ENCODE measurements at regions not wholly inside any gene's neighbourhood (a gene's known extent, or its start where the extent isn't known, plus 50 kb on each side); places are given as distances from the start of the nearest gene placed in this dataset.

DNA sequence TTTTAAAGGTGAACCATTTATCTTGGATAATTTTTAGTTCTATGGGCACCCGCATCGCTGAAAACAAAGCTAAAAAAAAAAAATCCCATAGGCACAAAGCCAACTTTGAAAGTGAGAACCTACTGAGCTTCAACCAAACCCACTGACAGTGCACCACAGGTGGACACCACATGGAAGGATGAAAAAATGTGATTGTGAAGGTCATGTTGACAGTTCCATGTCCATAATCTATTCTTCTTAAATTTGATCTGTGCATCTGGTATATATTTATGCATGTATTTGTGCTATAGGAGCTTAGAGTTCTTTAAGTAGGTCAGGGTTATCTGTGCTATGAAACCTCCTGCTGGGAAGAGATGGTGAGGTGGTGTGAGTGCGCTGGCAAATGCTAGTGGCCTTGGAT is 374.3 kb downstream of the SPRY1 start:
- no peak for DNase-seq (ENCODE audit: low read depth)
- TF ChIP-seq, protein P1, sequence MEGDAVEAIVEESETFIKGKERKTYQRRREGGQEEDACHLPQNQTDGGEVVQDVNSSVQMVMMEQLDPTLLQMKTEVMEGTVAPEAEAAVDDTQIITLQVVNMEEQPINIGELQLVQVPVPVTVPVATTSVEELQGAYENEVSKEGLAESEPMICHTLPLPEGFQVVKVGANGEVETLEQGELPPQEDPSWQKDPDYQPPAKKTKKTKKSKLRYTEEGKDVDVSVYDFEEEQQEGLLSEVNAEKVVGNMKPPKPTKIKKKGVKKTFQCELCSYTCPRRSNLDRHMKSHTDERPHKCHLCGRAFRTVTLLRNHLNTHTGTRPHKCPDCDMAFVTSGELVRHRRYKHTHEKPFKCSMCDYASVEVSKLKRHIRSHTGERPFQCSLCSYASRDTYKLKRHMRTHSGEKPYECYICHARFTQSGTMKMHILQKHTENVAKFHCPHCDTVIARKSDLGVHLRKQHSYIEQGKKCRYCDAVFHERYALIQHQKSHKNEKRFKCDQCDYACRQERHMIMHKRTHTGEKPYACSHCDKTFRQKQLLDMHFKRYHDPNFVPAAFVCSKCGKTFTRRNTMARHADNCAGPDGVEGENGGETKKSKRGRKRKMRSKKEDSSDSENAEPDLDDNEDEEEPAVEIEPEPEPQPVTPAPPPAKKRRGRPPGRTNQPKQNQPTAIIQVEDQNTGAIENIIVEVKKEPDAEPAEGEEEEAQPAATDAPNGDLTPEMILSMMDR (conservative IDR thresholded peaks at IDR 0.05; ENCODE audit: low read length), result no peak
- H3K4me3 ChIP-seq (ENCODE audit: low read length), result no peak overlapping the region

DNA sequence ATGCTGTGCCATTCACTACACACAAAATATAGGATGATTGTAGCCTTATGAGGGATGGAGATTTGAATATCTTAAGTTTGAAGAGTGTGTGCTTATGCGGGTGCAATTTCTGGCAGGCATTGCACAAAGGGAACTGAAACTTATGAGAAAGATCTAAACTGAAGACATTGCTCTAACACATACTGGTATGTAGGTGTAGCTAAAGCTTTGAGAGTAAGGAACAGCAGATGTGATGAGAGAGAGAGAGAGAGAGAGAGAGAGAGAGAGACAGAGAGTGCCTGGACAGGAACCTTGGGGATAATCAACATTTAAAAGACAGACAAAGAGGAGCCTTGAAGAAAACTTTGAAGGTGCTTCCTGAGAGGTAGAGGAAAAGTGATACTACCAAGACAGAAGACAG is 379.7 kb downstream of the SPRY1 start:
- DNase-seq (ENCODE audit: low read depth), result no peak
- TF ChIP-seq, protein P1 (conservative IDR thresholded peaks at IDR 0.05; ENCODE audit: low read length), result no peak
- H3K4me3 ChIP-seq (ENCODE audit: low read length), result no peak overlapping the region

DNA sequence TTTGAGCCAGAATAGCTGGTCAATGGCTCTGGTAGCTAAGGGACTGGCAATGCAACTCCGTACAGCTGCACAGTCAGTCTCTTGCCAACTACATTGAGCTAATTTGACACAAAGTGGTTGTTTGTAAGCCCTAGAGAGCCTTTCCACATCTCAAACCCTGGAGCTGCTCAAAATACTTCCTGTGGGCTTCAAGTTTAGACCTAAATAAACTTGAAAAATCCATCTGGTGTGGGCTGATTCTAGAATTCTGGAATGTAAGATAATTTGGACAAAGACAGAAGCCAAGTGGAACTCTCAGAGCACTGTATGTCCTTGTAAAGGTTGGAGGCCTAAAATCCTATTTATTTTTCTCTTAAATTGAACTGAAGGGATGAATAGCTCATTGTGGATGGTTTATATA is 380.8 kb downstream of the SPRY1 start:
- peak; percentile 78 for DNase-seq (ENCODE audit: low read depth)
- no peak overlapping the region for H3K4me3 ChIP-seq (ENCODE audit: low read length)
- TF ChIP-seq, protein P1 (conservative IDR thresholded peaks at IDR 0.05; ENCODE audit: low read length), result no peak

DNA sequence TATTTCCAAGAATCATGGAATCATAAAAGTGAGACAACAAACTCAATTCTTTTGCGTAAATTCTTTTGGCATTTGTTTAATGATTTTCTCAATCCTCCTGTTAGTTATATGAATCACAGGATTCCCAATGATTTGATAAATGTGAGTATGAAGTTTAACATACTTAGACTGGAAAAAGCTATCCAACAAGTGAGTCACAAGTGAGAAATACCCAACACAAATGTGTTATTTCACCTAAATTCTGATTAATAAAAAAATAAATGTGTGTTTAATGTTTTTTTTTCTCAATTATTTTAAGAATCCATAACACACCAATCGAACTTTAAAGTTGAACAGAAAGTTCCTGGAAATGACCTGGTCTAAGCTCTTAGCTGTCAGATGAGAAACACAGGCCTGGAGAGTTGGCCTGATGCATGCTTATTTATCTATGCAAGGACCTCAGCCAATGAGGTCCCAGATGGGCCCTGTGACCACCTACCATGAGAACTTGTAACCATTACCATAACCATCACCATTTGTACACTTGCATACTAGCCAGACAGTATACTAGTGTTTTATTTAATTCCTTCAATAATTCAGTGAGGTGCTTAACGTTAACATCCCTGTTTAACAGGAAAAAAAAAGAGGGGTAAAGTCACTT is 386.7 kb downstream of the SPRY1 start:
- no peak overlapping the region for H3K4me3 ChIP-seq (ENCODE audit: low read length)
- DNase-seq (ENCODE audit: low read depth), result peak; percentile 71
- TF ChIP-seq, protein P1 (conservative IDR thresholded peaks at IDR 0.05; ENCODE audit: low read length), result no peak

DNA sequence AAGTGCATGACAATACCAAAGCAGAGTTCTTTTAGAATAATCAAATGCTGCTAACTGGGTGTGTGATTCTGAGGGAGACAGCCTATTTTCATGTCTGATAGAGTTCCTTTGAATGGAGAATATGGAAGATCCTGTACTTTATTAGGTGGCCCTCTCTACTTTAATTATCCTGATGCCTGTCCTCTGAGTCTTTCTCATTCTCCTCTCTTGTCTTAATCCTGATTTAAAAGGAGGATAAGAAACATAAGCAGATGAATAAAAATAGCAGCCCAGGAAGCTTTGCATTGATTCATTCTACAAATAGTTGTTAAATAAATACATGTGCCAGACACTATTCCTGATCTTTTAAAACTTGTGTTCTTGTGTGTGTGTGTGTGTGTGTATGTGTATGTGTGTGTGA is 387.3 kb downstream of the SPRY1 start:
- H3K4me3 ChIP-seq (ENCODE audit: low read length), result no peak overlapping the region
- TF ChIP-seq, protein P1 (conservative IDR thresholded peaks at IDR 0.05; ENCODE audit: low read length), result no peak
- DNase-seq (ENCODE audit: low read depth), result peak; percentile 38

DNA sequence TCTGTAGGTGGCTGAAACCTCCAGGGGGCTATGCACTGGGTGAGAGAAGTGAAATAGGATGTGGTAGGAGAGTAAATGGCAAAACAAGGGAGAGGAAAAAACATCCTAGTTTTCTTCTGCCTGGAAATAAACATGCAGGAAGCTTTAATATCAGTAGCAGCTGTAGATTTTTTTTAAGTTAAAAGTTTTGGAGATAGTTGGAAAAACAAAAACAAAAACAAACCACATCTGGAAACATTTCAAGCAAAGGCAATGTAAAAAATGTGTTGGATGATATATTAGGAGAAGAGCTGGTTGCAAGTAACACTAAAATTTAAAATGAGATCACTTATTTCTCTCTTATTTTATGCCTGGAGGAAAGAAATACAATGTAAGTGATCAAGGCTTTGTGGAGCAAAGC is 388.0 kb downstream of the SPRY1 start:
- TF ChIP-seq, protein P1 (conservative IDR thresholded peaks at IDR 0.05; ENCODE audit: low read length), result peak; percentile 30
- peak; percentile 81 for DNase-seq (ENCODE audit: low read depth)
- H3K4me3 ChIP-seq (ENCODE audit: low read length), result no peak overlapping the region

DNA sequence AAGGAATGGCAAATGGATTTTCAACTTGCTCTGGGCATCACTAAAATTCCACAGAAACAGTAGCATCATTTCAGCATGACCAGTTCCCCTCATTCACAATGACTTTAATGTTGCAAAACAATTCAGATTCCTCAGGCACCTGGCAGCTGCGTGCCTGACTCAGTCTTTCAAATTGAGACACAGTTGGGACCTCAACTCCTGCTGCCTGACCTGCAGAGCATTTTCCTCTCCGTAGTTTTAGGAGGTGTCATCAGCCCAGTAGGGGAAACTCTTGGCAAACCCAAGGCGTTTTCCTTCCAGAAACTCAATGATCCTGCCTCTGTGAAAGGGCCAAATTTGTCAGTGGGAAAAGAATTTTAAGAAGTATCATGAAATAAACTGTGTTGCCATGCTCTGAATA is 388.9 kb downstream of the SPRY1 start:
- TF ChIP-seq, protein P1 (conservative IDR thresholded peaks at IDR 0.05; ENCODE audit: low read length), result no peak; the same call in 1 of the 2 replicates
- H3K4me3 ChIP-seq (ENCODE audit: low read length), result no peak overlapping the region
- DNase-seq (ENCODE audit: low read depth), result peak; percentile 99
